HepG2 (cell line): ENCODE measurements at regions not wholly inside any gene's neighbourhood (a gene's known extent, or its start where the extent isn't known, plus 50 kb on each side); places are given as distances from the start of the nearest gene placed in this dataset.
"Not testable (repeated sequence)": the region's sequence is repeated elsewhere in the genome, so short reads cannot be mapped to it uniquely, and the experiment has no call there.

Experiments
- ATAC-seq: fragments of 200-7000 bp; cut with Tn5 transposase; 3 replicates; pipeline ENCODE4 v1.9.1; 2020; ENCODE audit warnings: mild to moderate bottlenecking, moderate library complexity
- BruUV-seq: library from RNA; stranded (reverse); fragments of 400-500 nt; replicated peaks from 2 replicates; lab custom pipeline; 2021; lab: Mats Ljungman, UMichigan
- CTCF ChIA-PET: fragments of 300-600 bp; formaldehyde crosslinking; extraction: SDS; loops from one replicate; lab custom pipeline; 2021; ENCODE audit warnings: low total read pairs, inconsistent platforms, low intra/inter-chr PET ratio; lab: Yijun Ruan, JAX
- POLR2A ChIA-PET: fragments of 350-600 bp; sonication (Branson Sonifier 250); formaldehyde crosslinking; loops from one replicate; lab custom pipeline; 2020; ENCODE audit warnings: antibody characterized with exemption, inconsistent platforms; lab: Yijun Ruan, JAX
- DNase-seq: peaks from one replicate; pipeline ENCODE4 v3.0.0-alpha.2; 2015; ENCODE audit warnings: low spot score
- FAIRE-seq: peaks from 3 replicates; lab custom pipeline; 2011; peaks lifted over from hg19 to GRCh38; lab: Jason Lieb, UNC
- H2AFZ ChIP-seq: one replicate; pipeline ENCODE4 v1.6.1; 2011; ENCODE audit warnings: low read length, inconsistent platforms
- H3K27ac ChIP-seq: fragments of 300-600 bp; 3 replicates; pipeline ENCODE4 v1.8.0; 2011; ENCODE audit warnings: mixed run types, mild to moderate bottlenecking, mixed read lengths, low read length, inconsistent platforms; ENCODE audit not compliant: insufficient read depth; ENCODE audit errors: extremely low read length
- H3K27me3 ChIP-seq, 2 experiments: fragments of 200-600 bp in 1 of 2; 2 replicates in 1 of 2; 3 replicates in 1 of 2; pipeline versions ENCODE4 v1.6.0 to v1.8.0; 2011; ENCODE audit warnings: low read length in 2 of 2, mild to moderate bottlenecking in 2 of 2, moderate library complexity in 2 of 2, inconsistent platforms in 1 of 2; ENCODE audit not compliant: insufficient read depth in 2 of 2, control insufficient read depth in 1 of 2
- H3K36me3 ChIP-seq, 2 experiments: fragments of 200-600 bp in 1 of 2; replicated peaks in 1 of 2; 2 replicates in 1 of 2; 3 replicates in 1 of 2; pipeline versions ENCODE4 v1.5.1 to v1.8.0; 2011; ENCODE audit warnings: low read length in 2 of 2, inconsistent platforms in 1 of 2; ENCODE audit not compliant: insufficient read depth in 2 of 2, control insufficient read depth in 1 of 2
- H3K4me1 ChIP-seq: 2 replicates; pipeline ENCODE4 v1.5.1; 2012; ENCODE audit warnings: low read length, inconsistent platforms; ENCODE audit not compliant: insufficient read depth
- H3K4me2 ChIP-seq: 2 replicates; pipeline ENCODE4 v1.6.0; 2011; ENCODE audit warnings: low read depth, low read length, inconsistent platforms
- H3K4me3 ChIP-seq, 3 experiments: fragments of 200-600 bp in 1 of 3; sonication (generic), shearing (Covaris generic) in 1 of 3; replicated peaks in 1 of 3; 2 replicates each; pipeline ENCODE4 v1.5.1; 2011 to 2016; ENCODE audit warnings: low read length in 3 of 3, inconsistent platforms in 2 of 3, low read depth in 2 of 3, mild to moderate bottlenecking in 2 of 3, control low read depth in 1 of 3, mixed read lengths in 1 of 3; ENCODE audit not compliant: insufficient read depth in 1 of 3
- H3K79me2 ChIP-seq: one replicate; pipeline ENCODE4 v1.6.1; 2011; ENCODE audit warnings: low read length, inconsistent platforms; ENCODE audit not compliant: insufficient read depth
- H3K9ac ChIP-seq: 2 replicates; pipeline ENCODE4 v1.6.0; 2011; ENCODE audit warnings: mild to moderate bottlenecking, low read depth, low read length, inconsistent platforms; ENCODE audit not compliant: insufficient read depth
- H3K9me3 ChIP-seq: 2 replicates; pipeline ENCODE4 v1.5.1; 2012; ENCODE audit warnings: mild to moderate bottlenecking, low read length
- H4K20me1 ChIP-seq: 2 replicates; pipeline ENCODE4 v1.6.0; 2011; ENCODE audit warnings: inconsistent platforms, mild to moderate bottlenecking, low read length, moderate library complexity; ENCODE audit not compliant: insufficient read depth
- BORCS8-MEF2B ChIP-seq: sonication (generic); formaldehyde crosslinking; IDR thresholded peaks from 2 replicates; pipeline ENCODE4 v1.8.0; 2022; ENCODE audit warnings: mild to moderate bottlenecking, missing genetic modification reagents
- FOXK1 ChIP-seq: sonication (generic); formaldehyde crosslinking; IDR thresholded peaks from 2 replicates; pipeline ENCODE4 v1.4.0; 2020; ENCODE audit warnings: low read depth, missing genetic modification reagents, borderline replicate concordance
- HBP1 ChIP-seq: IDR thresholded peaks from 2 replicates; pipeline ENCODE4 v1.6.1; 2016; ENCODE audit warnings: low read depth, control low read depth
- HNF4A ChIP-seq: sonication (generic); formaldehyde crosslinking; IDR thresholded peaks from 2 replicates; pipeline ENCODE4 v1.4.0; 2020; ENCODE audit warnings: missing genetic modification reagents
- NR2F1 ChIP-seq, 2 experiments: fragments of 450-650 bp in 1 of 2; formaldehyde crosslinking in 1 of 2; IDR thresholded peaks; 2 replicates each; pipeline versions ENCODE4 v1.5.0 to v1.6.1; 2016 to 2020; ENCODE audit warnings: mild to moderate bottlenecking in 1 of 2, missing compliant biosample characterization in 1 of 2, missing genetic modification reagents in 1 of 2, moderate library complexity in 1 of 2
- NR2F2 ChIP-seq: IDR thresholded peaks from 2 replicates; pipeline ENCODE4 v1.6.1; 2012; ENCODE audit warnings: low read depth, inconsistent platforms, borderline replicate concordance
- PHF20 ChIP-seq: sonication (generic); formaldehyde crosslinking; IDR thresholded peaks from 2 replicates; pipeline ENCODE4 v1.5.0; 2020; ENCODE audit warnings: mild to moderate bottlenecking, missing genetic modification reagents
- RARA ChIP-seq: IDR thresholded peaks from 2 replicates; pipeline ENCODE4 v1.6.1; 2016; ENCODE audit warnings: missing genetic modification reagents, missing compliant biosample characterization
- SOX6 ChIP-seq, 2 experiments: fragments of 450-650 bp in 1 of 2; sonication (generic) in 1 of 2; formaldehyde crosslinking in 1 of 2; IDR thresholded peaks; 2 replicates each; pipeline versions ENCODE4 v1.4.0 to v1.6.1; 2017 to 2020; ENCODE audit warnings: antibody characterized with exemption in 1 of 2, mild to moderate bottlenecking in 1 of 2, missing genetic modification reagents in 1 of 2
- TSC22D2 ChIP-seq: sonication (generic); formaldehyde crosslinking; IDR thresholded peaks from 2 replicates; pipeline ENCODE4 v1.5.1; 2020; ENCODE audit warnings: missing genetic modification reagents, mild to moderate bottlenecking, borderline replicate concordance
- ZNF142 ChIP-seq: sonication (generic); formaldehyde crosslinking; IDR thresholded peaks from 2 replicates; pipeline ENCODE4 v1.4.0; 2020; ENCODE audit warnings: missing genetic modification reagents
- ZNF432 ChIP-seq: sonication (generic); formaldehyde crosslinking; IDR thresholded peaks from 2 replicates; pipeline ENCODE4 v1.5.0; 2020; ENCODE audit warnings: missing genetic modification reagents, mild to moderate bottlenecking, borderline replicate concordance
- WGBS: methylation state at CpG from one replicate; pipeline ENCODE4 v1.1.6; 2017; ENCODE audit warnings: low lambda C conversion rate; 5-methylcytosine and 5-hydroxymethylcytosine counted together
- in situ Hi-C: cut with HindIII; loops from 2 replicates; pipeline ENCODE4 v1.10.0; 2017; ENCODE audit warnings: low pct_unique_long_range_greater_than_20kb; ENCODE audit not compliant: extremely low pct_ligation_motif_present
- intact Hi-C: fragments of 100-400 bp; cut with micrococcal nuclease; formaldehyde crosslinking; loops from one replicate; pipeline ENCODE4 v1.10.0; 2022; ENCODE audit not compliant: unreplicated experiment

- TF ChIP-seq ZNF142 (CRISPR knock-in tag) (no peak), TSC22D2 (CRISPR knock-in tag) (no peak), NR2F1 (CRISPR knock-in tag; IDR thresholded peaks at IDR 0.05) (peak in 1 of 2 experiments; percentile 56; a peak in 2 of 4 replicates), ZNF432 (no peak), HNF4A (peak; percentile 62), NR2F2 (0 out of 2 replicates have a peak, but pooled peaks have one; percentile 27), FOXK1 (CRISPR knock-in tag) (peak; percentile 24; the same call in 1 of the 2 replicates), BORCS8-MEF2B (CRISPR knock-in tag) (no peak), SOX6 (IDR thresholded peaks at IDR 0.05) (no peak), SOX6 (CRISPR knock-in tag; IDR thresholded peaks at IDR 0.05) (peak; percentile 30; the same call in 1 of the 2 replicates), RARA (CRISPR knock-in tag) (peak; percentile 73), HBP1 (CRISPR knock-in tag) (no peak), PHF20 (CRISPR knock-in tag) (no peak)
- TF ChIP-seq, all 625 proteins: peak for 18
Measured at GRCh38 chr6:156421933-156422332, 355.2 kb upstream of the ARID1B start (continued).

GRCh38 chr6:156421301-156421700, 355.9 kb upstream of the ARID1B start:
- H3K36me3 ChIP-seq, H3K4me1 ChIP-seq, H3K4me3 ChIP-seq, FAIRE-seq, BruUV-seq, H3K27me3 ChIP-seq, H4K20me1 ChIP-seq, DNase-seq, intact Hi-C loops, ATAC-seq, H3K79me2 ChIP-seq, POLR2A ChIA-PET, H3K9ac ChIP-seq, H3K4me2 ChIP-seq, CTCF ChIA-PET, in situ Hi-C loops, H2AFZ ChIP-seq, H3K27ac ChIP-seq: not testable (repeated sequence)
- WGBS: 30% methylated on average over 4 of the region's 5 CpGs
- H3K9me3 ChIP-seq: peaks cover 14% of the 10 kb centered on the region; the same call in 1 of the 2 replicates
